COLO829 (cell line): ENCODE measurements at regions not wholly inside any gene's neighbourhood (a gene's known extent, or its start where the extent isn't known, plus 50 kb on each side); places are given as distances from the start of the nearest gene placed in this dataset.

ENCODE experiments used
- DNase-seq: peaks from one replicate; pipeline ENCODE4 v3.0.0; 2012; ENCODE audit warnings: low spot score

GRCh38 chr9:19510907-19511306, 102.1 kb downstream of the ACER2 start:
- no peak for DNase-seq
